ENCODE measurements at regions not wholly inside any gene's neighbourhood (a gene's known extent, or its start where the extent isn't known, plus 50 kb on each side); places are given as distances from the start of the nearest gene placed in this dataset.

DNA sequence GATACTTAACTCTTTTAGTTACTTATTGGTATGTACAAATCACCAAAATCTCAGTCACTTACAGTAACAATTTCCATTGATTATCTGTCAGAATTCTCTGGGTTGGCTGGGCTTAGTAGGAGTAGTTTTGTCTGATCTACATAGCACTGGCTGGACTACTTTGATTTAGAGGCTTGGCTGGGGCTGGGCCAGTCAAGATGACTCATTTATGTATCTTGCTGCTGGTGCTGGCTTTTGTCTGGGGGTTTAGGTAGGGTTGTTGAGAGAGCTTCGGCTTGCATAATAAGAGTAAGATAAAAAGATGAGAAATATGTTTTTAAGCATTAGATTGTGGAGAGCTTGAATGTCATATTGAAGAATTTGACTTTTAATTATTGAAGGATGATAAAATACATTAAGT is 1093.7 kb downstream of the SLC6A15 start:
- TF ChIP-seq, protein P1, sequence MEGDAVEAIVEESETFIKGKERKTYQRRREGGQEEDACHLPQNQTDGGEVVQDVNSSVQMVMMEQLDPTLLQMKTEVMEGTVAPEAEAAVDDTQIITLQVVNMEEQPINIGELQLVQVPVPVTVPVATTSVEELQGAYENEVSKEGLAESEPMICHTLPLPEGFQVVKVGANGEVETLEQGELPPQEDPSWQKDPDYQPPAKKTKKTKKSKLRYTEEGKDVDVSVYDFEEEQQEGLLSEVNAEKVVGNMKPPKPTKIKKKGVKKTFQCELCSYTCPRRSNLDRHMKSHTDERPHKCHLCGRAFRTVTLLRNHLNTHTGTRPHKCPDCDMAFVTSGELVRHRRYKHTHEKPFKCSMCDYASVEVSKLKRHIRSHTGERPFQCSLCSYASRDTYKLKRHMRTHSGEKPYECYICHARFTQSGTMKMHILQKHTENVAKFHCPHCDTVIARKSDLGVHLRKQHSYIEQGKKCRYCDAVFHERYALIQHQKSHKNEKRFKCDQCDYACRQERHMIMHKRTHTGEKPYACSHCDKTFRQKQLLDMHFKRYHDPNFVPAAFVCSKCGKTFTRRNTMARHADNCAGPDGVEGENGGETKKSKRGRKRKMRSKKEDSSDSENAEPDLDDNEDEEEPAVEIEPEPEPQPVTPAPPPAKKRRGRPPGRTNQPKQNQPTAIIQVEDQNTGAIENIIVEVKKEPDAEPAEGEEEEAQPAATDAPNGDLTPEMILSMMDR (IDR thresholded peaks at IDR 0.05; ENCODE audit: control extremely low read depth, extremely low read depth, low read depth, missing control alignments) = no peak
- CTCF ChIA-PET = interaction anchor here (0.7 kb wide), 1 partner anchor 8 kb away, joined by 4 read pairs; no protein-coding TSS in a partner anchor
- POLR2A ChIA-PET = no interaction called here
- no peak for DNase-seq (ENCODE audit: extremely low spot score)

DNA sequence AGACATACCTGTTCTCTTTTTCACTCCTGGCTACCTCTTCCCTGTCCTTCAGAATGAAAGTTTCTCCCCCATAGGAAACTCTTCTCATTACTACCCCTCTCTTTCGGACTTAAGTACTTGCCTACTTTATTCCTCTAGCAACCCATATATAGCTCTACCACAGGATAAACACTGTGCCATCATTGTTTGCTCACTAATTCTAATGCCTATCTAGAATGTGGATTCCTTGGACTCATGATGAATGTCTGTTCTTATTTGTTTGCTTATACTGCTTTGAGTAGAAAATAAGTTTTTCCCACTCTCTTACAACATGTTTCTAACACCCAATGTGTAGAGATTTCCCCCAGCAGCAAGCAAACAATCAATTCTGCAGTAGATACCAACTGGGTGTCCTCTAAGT is 1094.9 kb downstream of the SLC6A15 start:
- TF ChIP-seq, protein P1 (IDR thresholded peaks at IDR 0.05; ENCODE audit: control extremely low read depth, extremely low read depth, low read depth, missing control alignments) = no peak
- CTCF ChIA-PET = interaction anchor here (7.2 kb wide), 1 partner anchor 8 kb away, joined by 37 read pairs; no protein-coding TSS in a partner anchor

DNA sequence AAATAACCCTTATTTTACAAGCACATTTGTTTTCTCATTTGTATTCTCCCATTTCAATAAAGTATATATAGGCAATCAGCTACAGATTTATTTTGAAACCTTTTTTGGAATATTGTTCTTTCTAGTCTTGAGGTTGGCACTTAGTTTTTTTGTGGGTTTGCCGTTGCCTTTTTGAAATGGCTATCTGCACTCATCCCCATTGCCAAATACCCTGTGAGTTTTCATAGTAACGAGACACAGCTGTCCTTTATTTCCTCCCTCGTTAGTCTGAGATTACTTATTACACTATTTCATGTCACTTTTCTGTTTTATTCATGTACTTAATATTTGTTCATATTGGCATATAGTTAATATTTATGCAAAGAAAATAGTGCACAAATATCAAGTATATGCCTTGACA is 1104.0 kb downstream of the SLC6A15 start:
- TF ChIP-seq, protein P1 (IDR thresholded peaks at IDR 0.05; ENCODE audit: control extremely low read depth, extremely low read depth, low read depth, missing control alignments) = no peak
- ChIA-PET CTCF (interaction anchor here (2.6 kb wide), 1 partner anchor 18 kb away, joined by 13 read pairs; no protein-coding TSS in a partner anchor), POLR2A (no interaction called here)
- DNase-seq (ENCODE audit: extremely low spot score) = no peak

More for the DNA sequence above, 1094.9 kb downstream of the SLC6A15 start:
- POLR2A ChIA-PET = no interaction called here
- no peak for DNase-seq (ENCODE audit: extremely low spot score)

DNA sequence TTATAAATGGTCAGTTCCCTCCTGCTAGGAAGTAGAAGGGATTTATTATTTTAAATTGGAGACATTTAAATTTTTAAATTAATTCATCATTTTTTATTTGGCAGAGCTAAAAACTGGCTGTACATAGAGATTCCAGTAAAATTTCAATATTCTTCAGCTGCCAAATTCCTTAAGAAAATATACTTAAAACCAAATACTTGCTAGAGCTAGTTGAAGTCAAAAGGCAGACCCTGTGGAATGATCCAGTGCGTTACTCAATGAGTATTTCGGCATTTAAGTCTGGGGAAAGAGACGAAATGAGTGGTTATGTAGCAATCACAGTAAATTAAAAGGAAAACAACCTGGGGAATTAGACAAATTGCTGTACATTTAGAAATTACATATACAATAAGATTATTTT is 1104.7 kb downstream of the SLC6A15 start:
- TF ChIP-seq, protein P1 (IDR thresholded peaks at IDR 0.05; ENCODE audit: control extremely low read depth, extremely low read depth, low read depth, missing control alignments) = no peak
- ChIA-PET CTCF (interaction anchor here (2.6 kb wide), 1 partner anchor 19 kb away, joined by 13 read pairs; no protein-coding TSS in a partner anchor), POLR2A (no interaction called here)
- DNase-seq (ENCODE audit: extremely low spot score) = no peak

DNA sequence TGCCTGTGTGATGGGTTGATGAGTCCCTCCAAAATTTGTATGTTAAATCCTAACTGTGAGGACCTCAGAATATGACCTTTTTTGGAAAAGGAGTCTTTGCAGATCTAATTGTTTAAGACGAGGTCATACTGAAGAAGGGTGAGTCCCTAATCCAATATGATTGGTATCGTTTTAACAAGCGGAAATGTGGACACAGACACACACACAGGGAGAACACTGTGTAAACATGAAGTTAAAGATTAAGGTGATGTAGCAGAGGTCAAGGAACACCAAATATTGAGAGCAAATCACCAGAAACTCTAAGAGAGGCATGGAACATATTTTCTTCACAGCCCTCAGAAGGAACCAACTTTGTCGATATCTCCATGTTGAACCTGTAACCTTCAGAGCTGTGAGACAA is 1106.7 kb downstream of the SLC6A15 start:
- TF ChIP-seq, protein P1 (IDR thresholded peaks at IDR 0.05; ENCODE audit: control extremely low read depth, extremely low read depth, low read depth, missing control alignments) = no peak
- ChIA-PET CTCF (no interaction called here), POLR2A (no interaction called here)
- no peak for DNase-seq (ENCODE audit: extremely low spot score)

DNA sequence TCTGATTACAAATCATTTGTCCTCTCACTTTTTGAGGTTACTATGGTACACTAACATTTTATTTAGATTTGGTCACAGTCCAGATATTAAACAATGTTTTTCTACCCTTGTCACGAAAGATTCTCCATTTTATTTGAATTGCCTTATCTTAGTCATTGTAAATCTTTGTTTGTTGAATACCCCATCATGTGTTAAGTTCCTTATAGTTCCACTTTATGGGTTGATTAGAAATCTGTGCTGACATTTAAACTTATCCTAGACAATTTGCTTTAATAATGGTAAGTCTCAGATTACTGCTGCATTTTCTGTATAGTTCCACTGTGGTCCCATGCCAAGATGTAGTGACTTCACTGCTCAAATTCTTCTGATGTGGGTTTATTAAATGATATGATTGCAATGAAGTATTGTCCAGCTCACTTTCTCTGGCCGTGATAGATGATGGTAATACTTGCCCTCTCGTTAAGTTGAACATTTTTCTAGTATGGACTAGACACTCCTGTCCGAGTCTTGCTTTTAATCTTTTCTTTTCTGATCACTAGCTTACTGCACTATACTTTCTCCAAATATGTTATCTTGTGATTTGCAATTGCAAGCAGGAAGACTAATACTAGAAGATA is 1107.3 kb downstream of the SLC6A15 start:
- POLR2A ChIA-PET = no interaction called here

More for the DNA sequence above, 1107.3 kb downstream of the SLC6A15 start:
- TF ChIP-seq, protein P1 (IDR thresholded peaks at IDR 0.05; ENCODE audit: control extremely low read depth, extremely low read depth, low read depth, missing control alignments) = no peak
- no peak for DNase-seq (ENCODE audit: extremely low spot score)
- CTCF ChIA-PET = no interaction called here

Measured in GM10248 (cell line).